Left kidney (tissue), 1 donor: ENCODE measurements at regions not wholly inside any gene's neighbourhood (a gene's known extent, or its start where the extent isn't known, plus 50 kb on each side); places are given as distances from the start of the nearest gene placed in this dataset.

Experiments
- DNase-seq: peaks from one replicate; pipeline ENCODE4 v3.0.0-alpha.2; 2013

DNA sequence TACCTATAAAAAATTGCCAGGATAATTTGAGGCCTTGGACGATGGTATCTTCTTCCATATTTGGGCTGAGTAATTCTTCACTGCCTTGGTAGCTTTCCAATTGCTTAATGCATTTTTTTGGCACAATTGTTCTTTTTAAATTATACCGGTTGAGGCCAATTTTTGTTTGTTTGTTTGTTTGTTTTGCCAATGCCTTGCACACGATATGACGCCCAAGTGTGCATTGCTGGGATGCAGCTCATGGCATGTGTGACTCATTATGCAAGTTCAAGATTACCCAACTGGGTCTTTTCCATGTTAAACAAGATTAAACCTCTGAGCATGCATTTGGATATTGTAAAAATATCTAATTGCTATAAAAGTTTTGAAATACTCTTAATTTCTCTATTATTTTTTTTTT, 71.1 kb upstream of the KCNIP4 start:
- no peak for DNase-seq

DNA sequence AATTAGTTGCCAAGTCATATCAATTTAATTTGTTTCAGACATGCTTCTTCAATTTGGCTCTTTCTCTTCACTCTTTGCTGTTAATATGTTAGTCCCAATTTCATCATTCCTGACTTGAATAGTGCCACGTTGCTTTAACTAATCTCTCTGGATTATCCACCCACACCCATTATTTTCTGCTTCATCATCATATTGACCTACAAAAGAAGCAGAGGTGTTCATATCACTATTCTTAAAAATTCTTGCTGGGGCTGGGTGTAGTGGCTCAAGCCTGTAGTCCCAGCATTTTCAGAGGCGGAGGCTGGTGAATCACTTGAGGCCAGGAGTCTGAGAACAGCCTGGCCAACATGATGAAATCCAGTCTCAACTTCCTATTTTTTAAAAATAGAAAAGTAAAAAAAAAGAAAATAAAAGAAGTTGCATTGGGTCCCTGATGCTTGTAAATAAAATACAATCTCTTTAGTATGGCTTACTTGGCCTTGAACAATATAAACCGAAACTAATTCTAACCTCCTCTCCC, 65.7 kb upstream of the KCNIP4 start:
- DNase-seq, result no peak

DNA sequence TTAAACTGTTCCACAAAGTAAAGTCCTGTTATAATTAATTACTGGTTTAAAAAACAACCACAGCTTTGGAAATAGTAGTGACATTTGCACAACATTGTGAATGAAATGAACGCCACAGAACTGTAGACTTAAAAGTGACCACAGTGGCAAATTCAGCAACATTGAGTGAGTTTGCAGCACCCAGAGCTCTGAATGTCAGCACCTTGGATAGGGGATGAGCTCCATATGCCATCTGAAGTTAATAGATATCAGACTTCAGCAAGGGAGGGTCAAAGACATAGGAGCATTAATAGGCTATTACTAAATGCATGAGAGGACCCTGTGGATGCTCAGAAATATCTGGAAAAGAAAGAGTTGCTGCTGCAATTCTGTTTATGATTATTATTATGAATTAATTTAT, 55.3 kb upstream of the KCNIP4 start:
- DNase-seq, result no peak
